Spleen (tissue), 7 donors: ENCODE measurements at regions not wholly inside any gene's neighbourhood (a gene's known extent, or its start where the extent isn't known, plus 50 kb on each side); places are given as distances from the start of the nearest gene placed in this dataset.
"Not testable (repeated sequence)": the region's sequence is repeated elsewhere in the genome, so short reads cannot be mapped to it uniquely, and the experiment has no call there.

Source experiments
- POLR2A ChIP-seq, 3 donors: fragments of 450-650 bp; IDR thresholded peaks; one replicate each; pipeline ENCODE4 v1.5.1; 2017; ENCODE audit warnings: antibody characterized with exemption in 3 of 3, mild to moderate bottlenecking in 1 of 3
- TF ChIP-seq, protein P1 (sequence below), 11 experiments: fragments of 200-600 bp in 7 of 11; fragments of 450-650 bp in 4 of 11; sonication (generic) in 4 of 11; IDR thresholded peaks in 8 of 11; conservative IDR thresholded peaks in 3 of 11; 1 replicate in 7 of 11; 2 replicates in 4 of 11; pipeline versions ENCODE4 v1.4.0 to v1.8.0; 2016 to 2021; ENCODE audit warnings: antibody characterized with exemption in 11 of 11, inconsistent platforms in 4 of 11, mild to moderate bottlenecking in 1 of 11
- donor health status: DM: no; HTN: no; CAD: no; lungs with moderate emphysema.
- donor health status: DM: no; HTN: no; CAD: no.
- donor health status: DM: no; HTN: no; CAD: no.

DNA sequence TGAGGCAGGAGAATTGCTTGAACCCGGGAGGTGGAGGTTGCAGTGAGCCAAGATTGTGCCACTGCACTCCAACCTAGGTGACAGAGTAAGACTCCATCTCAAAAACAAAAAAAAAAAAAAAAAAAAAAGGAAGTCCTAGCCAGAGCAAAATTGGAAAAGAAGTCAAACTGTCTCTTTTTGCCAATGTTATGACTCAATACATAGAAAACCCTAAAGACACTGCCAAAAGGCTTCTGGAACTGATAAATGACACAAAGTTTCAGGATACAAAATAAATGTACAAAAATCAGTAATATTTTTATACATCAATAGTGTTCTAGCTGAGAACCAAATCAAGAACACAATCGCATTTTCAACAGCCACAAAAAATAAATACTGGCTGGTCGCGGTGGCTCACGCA lies 82.5 kb upstream of the COL8A1 start:
- TF ChIP-seq, protein P1, sequence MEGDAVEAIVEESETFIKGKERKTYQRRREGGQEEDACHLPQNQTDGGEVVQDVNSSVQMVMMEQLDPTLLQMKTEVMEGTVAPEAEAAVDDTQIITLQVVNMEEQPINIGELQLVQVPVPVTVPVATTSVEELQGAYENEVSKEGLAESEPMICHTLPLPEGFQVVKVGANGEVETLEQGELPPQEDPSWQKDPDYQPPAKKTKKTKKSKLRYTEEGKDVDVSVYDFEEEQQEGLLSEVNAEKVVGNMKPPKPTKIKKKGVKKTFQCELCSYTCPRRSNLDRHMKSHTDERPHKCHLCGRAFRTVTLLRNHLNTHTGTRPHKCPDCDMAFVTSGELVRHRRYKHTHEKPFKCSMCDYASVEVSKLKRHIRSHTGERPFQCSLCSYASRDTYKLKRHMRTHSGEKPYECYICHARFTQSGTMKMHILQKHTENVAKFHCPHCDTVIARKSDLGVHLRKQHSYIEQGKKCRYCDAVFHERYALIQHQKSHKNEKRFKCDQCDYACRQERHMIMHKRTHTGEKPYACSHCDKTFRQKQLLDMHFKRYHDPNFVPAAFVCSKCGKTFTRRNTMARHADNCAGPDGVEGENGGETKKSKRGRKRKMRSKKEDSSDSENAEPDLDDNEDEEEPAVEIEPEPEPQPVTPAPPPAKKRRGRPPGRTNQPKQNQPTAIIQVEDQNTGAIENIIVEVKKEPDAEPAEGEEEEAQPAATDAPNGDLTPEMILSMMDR (IDR thresholded peaks at IDR 0.05 in 8 of 11, conservative IDR thresholded peaks at IDR 0.05 in 3 of 11): not testable (repeated sequence)
- not testable (repeated sequence) for TF ChIP-seq POLR2A (IDR thresholded peaks at IDR 0.05)
